ENCODE measurements at regions not wholly inside any gene's neighbourhood (a gene's known extent, or its start where the extent isn't known, plus 50 kb on each side); places are given as distances from the start of the nearest gene placed in this dataset.

GRCh38 chr17:63381101-63381729, 64.9 kb downstream of the CYB561 start (continued):
- no peak for TF ChIP-seq BRCA1 (IDR thresholded peaks at IDR 0.05)
- no peak for TF ChIP-seq BRCA1 (CRISPR knock-in tag; IDR thresholded peaks at IDR 0.05)
- no peak for TF ChIP-seq ARID4B (CRISPR knock-in tag; IDR thresholded peaks at IDR 0.05)
- TF ChIP-seq POLR2AphosphoS2 (IDR thresholded peaks at IDR 0.05; ENCODE audit: low read length): no peak
- no peak for TF ChIP-seq TCF7 (IDR thresholded peaks at IDR 0.05; ENCODE audit: borderline replicate concordance)
- TF ChIP-seq BACH1 (tag; IDR thresholded peaks at IDR 0.05): no peak
- TF ChIP-seq ZNF318 (IDR thresholded peaks at IDR 0.05; ENCODE audit: borderline replicate concordance in 1 of 2, low read depth in 1 of 2): 0 out of 4 replicates have a peak, but pooled peaks of 1 of the 2 experiments have one; percentile 43
- no peak for TF ChIP-seq ELK3 (CRISPR knock-in tag; IDR thresholded peaks at IDR 0.05)
- TF ChIP-seq TRIM24 (IDR thresholded peaks at IDR 0.05): peak; percentile 73 to 82
- peak; percentile 91 for TF ChIP-seq CBFA2T2 (conservative IDR thresholded peaks at IDR 0.05)
- peak; percentile 87 for TF ChIP-seq FOSL1 (tag; conservative IDR thresholded peaks at IDR 0.05)
- no peak for TF ChIP-seq ZNF277 (CRISPR knock-in tag; IDR thresholded peaks at IDR 0.05; ENCODE audit: borderline replicate concordance)
- TF ChIP-seq ZNF668 (CRISPR knock-in tag; IDR thresholded peaks at IDR 0.05): no peak
